HG03558 (cell line): ENCODE measurements at regions not wholly inside any gene's neighbourhood (a gene's known extent, or its start where the extent isn't known, plus 50 kb on each side); places are given as distances from the start of the nearest gene placed in this dataset.

ENCODE experiments used
- ATAC-seq: cut with Tn5 transposase; IDR thresholded peaks from one replicate; pipeline ENCODE4 v1.9.1; 2021; ENCODE audit warnings: moderate number of reproducible peaks; ENCODE audit not compliant: unreplicated experiment; ENCODE audit errors: extremely low read depth

GRCh38 chr7:131967216-131967730 lies 410.8 kb upstream of the PODXL start:
- no peak for ATAC-seq

- ATAC-seq: no peak
Observed at GRCh38 chr7:131964203-131964602, 407.8 kb upstream of the PODXL start.

- ATAC-seq: no peak
Observed at GRCh38 chr7:131961054-131961680, 404.7 kb upstream of the PODXL start.

- no peak for ATAC-seq
Observed at GRCh38 chr7:131959106-131959812, 402.8 kb upstream of the PODXL start.

GRCh38 chr7:131957338-131958020 lies 401.1 kb upstream of the PODXL start:
- no peak for ATAC-seq

GRCh38 chr7:131956864-131957263 lies 400.4 kb upstream of the PODXL start:
- ATAC-seq: no peak

GRCh38 chr7:131955679-131956078 lies 399.3 kb upstream of the PODXL start:
- ATAC-seq: no peak

GRCh38 chr7:131953184-131953583 lies 396.8 kb upstream of the PODXL start:
- no peak for ATAC-seq

GRCh38 chr7:131952365-131952764 lies 395.9 kb upstream of the PODXL start:
- ATAC-seq: no peak

- ATAC-seq: no peak
Observed at GRCh38 chr7:131950758-131951157, 394.3 kb upstream of the PODXL start.

- no peak for ATAC-seq
Observed at GRCh38 chr7:131949659-131950058, 393.2 kb upstream of the PODXL start.

GRCh38 chr7:131948434-131949053 lies 392.1 kb upstream of the PODXL start:
- ATAC-seq: no peak

- no peak for ATAC-seq
Observed at GRCh38 chr7:131947661-131948060, 391.2 kb upstream of the PODXL start.

- no peak for ATAC-seq
Observed at GRCh38 chr7:131945957-131946544, 389.6 kb upstream of the PODXL start.

- no peak for ATAC-seq
Observed at GRCh38 chr7:131945313-131945911, 389.0 kb upstream of the PODXL start.

GRCh38 chr7:131944556-131945069 lies 388.2 kb upstream of the PODXL start:
- no peak for ATAC-seq

- ATAC-seq: no peak
Observed at GRCh38 chr7:131943646-131944045, 387.2 kb upstream of the PODXL start.

- no peak for ATAC-seq
Observed at GRCh38 chr7:131943211-131943610, 386.8 kb upstream of the PODXL start.

GRCh38 chr7:131942287-131943150 lies 386.1 kb upstream of the PODXL start:
- no peak for ATAC-seq
